GM23338 (cell line): ENCODE measurements at regions not wholly inside any gene's neighbourhood (a gene's known extent, or its start where the extent isn't known, plus 50 kb on each side); places are given as distances from the start of the nearest gene placed in this dataset.
A peak's percentile ranks its signal among the peaks of the same experiment; 100 is the strongest.

ENCODE experiments used
- ATAC-seq: fragments of 200-7000 bp; cut with Tn5 transposase; 3 replicates; pipeline ENCODE4 v1.9.1; 2020
- DNase-seq: peaks from one replicate; pipeline ENCODE4 v3.0.0-alpha.2; 2015; ENCODE audit warnings: low spot score
- H2AFZ ChIP-seq: fragments of 200-600 bp; sonication (generic); 2 replicates; pipeline ENCODE4 v1.8.0; 2016; ENCODE audit warnings: antibody characterized with exemption, mild to moderate bottlenecking, moderate library complexity
- H3F3A ChIP-seq: fragments of 200-600 bp; sonication (generic); replicated peaks from 2 replicates; pipeline ENCODE4 v1.8.0; 2017; ENCODE audit warnings: antibody characterized with exemption, mixed run types, low read depth
- H3K27ac ChIP-seq: fragments of 200-600 bp; sonication (generic); 2 replicates; pipeline ENCODE4 v1.6.1; 2016; ENCODE audit warnings: low read depth
- H3K27me3 ChIP-seq: fragments of 200-600 bp; sonication (generic); 2 replicates; pipeline ENCODE4 v1.8.0; 2016; ENCODE audit warnings: mild to moderate bottlenecking, mixed run types, moderate library complexity; ENCODE audit not compliant: insufficient read depth
- H3K36me3 ChIP-seq: fragments of 200-600 bp; sonication (generic); 2 replicates; pipeline ENCODE4 v1.8.0; 2016; ENCODE audit warnings: mild to moderate bottlenecking; ENCODE audit not compliant: insufficient read depth
- H3K4me1 ChIP-seq: fragments of 200-600 bp; sonication (generic); 2 replicates; pipeline ENCODE4 v1.8.0; 2016; ENCODE audit warnings: mild to moderate bottlenecking, moderate library complexity; ENCODE audit not compliant: insufficient read depth
- H3K4me2 ChIP-seq: fragments of 200-600 bp; sonication (generic); 2 replicates; pipeline ENCODE4 v1.7.1; 2017; ENCODE audit warnings: mixed run types
- H3K4me3 ChIP-seq: fragments of 200-600 bp; sonication (generic); 2 replicates; pipeline ENCODE4 v1.6.1; 2016; ENCODE audit warnings: mixed run types
- H3K79me2 ChIP-seq: fragments of 200-600 bp; sonication (generic); replicated peaks from 2 replicates; pipeline ENCODE4 v1.8.0; 2017; ENCODE audit warnings: mild to moderate bottlenecking; ENCODE audit not compliant: insufficient read depth
- H3K9me2 ChIP-seq: fragments of 200-600 bp; sonication (generic); 2 replicates; pipeline ENCODE4 v1.8.0; 2017; ENCODE audit not compliant: insufficient read depth
- H4K20me1 ChIP-seq: fragments of 200-600 bp; sonication (generic); replicated peaks from 2 replicates; pipeline ENCODE4 v1.8.0; 2017; ENCODE audit warnings: mild to moderate bottlenecking; ENCODE audit not compliant: insufficient read depth
- H3K27ac Mint-ChIP-seq: 2 replicates; pipeline ENCODE4 v1.8.0; 2020; ENCODE audit warnings: inconsistent platforms, mild to moderate bottlenecking, moderate library complexity, mixed read lengths
- H3K27me3 Mint-ChIP-seq: 3 replicates; pipeline ENCODE4 v1.8.0; 2022; ENCODE audit warnings: low read depth, mild to moderate bottlenecking, moderate library complexity, mixed read lengths, inconsistent platforms; ENCODE audit not compliant: insufficient read depth, poor library complexity
- H3K36me3 Mint-ChIP-seq: 3 replicates; pipeline ENCODE4 v1.8.0; 2021; ENCODE audit warnings: low read depth, mild to moderate bottlenecking, inconsistent platforms, moderate library complexity, mixed read lengths
- H3K4me1 Mint-ChIP-seq: 3 replicates; pipeline ENCODE4 v1.8.0; 2020; ENCODE audit warnings: mild to moderate bottlenecking, inconsistent platforms, mixed read lengths
- H3K4me3 Mint-ChIP-seq: 3 replicates; pipeline ENCODE4 v1.8.0; 2021; ENCODE audit warnings: moderate library complexity, mild to moderate bottlenecking, inconsistent platforms, mixed read lengths
- H3K9me3 Mint-ChIP-seq: 3 replicates; pipeline ENCODE4 v1.8.0; 2020; ENCODE audit warnings: moderate library complexity, mild to moderate bottlenecking, inconsistent platforms, mixed read lengths
- CTCF ChIP-seq, 2 experiments: fragments of 200-600 bp in 1 of 2; sonication (generic) in 1 of 2; conservative IDR thresholded peaks; 2 replicates each; pipeline versions ENCODE4 v1.5.1 to v1.6.1; 2016 to 2017; ENCODE audit warnings: antibody characterized with exemption in 2 of 2, low read depth in 2 of 2, mild to moderate bottlenecking in 2 of 2, moderate library complexity in 1 of 2
- ETS1 ChIP-seq: IDR thresholded peaks from 2 replicates; pipeline ENCODE4 v1.6.1; 2016; ENCODE audit warnings: antibody characterized with exemption
- EZH2phosphoT487 ChIP-seq: fragments of 200-600 bp; sonication (generic); IDR thresholded peaks from one replicate; pipeline ENCODE4 v1.8.1; 2018; ENCODE audit warnings: antibody characterized with exemption; ENCODE audit not compliant: unreplicated experiment
- POLR2AphosphoS5 ChIP-seq: IDR thresholded peaks from 2 replicates; pipeline ENCODE4 v1.6.1; 2016; ENCODE audit warnings: antibody characterized with exemption, low read depth
- REST ChIP-seq: IDR thresholded peaks from one replicate; pipeline ENCODE4 v1.6.1; 2018; ENCODE audit warnings: antibody characterized with exemption; ENCODE audit not compliant: unreplicated experiment
- STAT1 ChIP-seq: IDR thresholded peaks from one replicate; pipeline ENCODE4 v1.6.1; 2016; ENCODE audit warnings: antibody characterized with exemption; ENCODE audit not compliant: unreplicated experiment
- ZNF114 ChIP-seq: fragments of 250-450 bp; sonication (Bioruptor Pico); IDR thresholded peaks from 2 replicates; pipeline ENCODE4 v1.5.0; 2020; ENCODE audit warnings: mild to moderate bottlenecking, moderate library complexity

GRCh38 chr18:59055345-59056032 lies 84.2 kb upstream of the SEC11C start:
- H3K79me2 ChIP-seq, result no peaks in the 10 kb centered on the region
- 0 out of 2 replicates have a peak, but pooled peaks cover 3% of the 10 kb centered on the region for H3K4me1 ChIP-seq
- no peak overlapping the region for H3K4me2 ChIP-seq
- Mint-ChIP-seq H3K27ac (no peak overlapping the region), H3K9me3 (no peaks in the 10 kb centered on the region), H3K4me3 (no peak overlapping the region), H3K4me1 (peaks cover 8% of the 10 kb centered on the region), H3K27me3 (peaks cover 4% of the 10 kb centered on the region), H3K36me3 (no peaks in the 10 kb centered on the region)
- ATAC-seq (peak; percentile 86), DNase-seq (peak; percentile 76)
- H4K20me1 ChIP-seq, result no peaks in the 10 kb centered on the region
- TF ChIP-seq ZNF114 (CRISPR knock-in tag), result no peak
- TF ChIP-seq CTCF (conservative IDR thresholded peaks at IDR 0.05; ENCODE audit: low read depth in 2 of 2), result peak; percentile 74 to 92
- H3F3A ChIP-seq, result no peaks in the 10 kb centered on the region
- H3K36me3 ChIP-seq, result no peaks in the 10 kb centered on the region
- no peak overlapping the region for H2AFZ ChIP-seq
- H3K27me3 ChIP-seq, result no peaks in the 10 kb centered on the region
- H3K9me2 ChIP-seq, result no peaks in the 10 kb centered on the region
- H3K4me3 ChIP-seq, result no peak overlapping the region
- no peak overlapping the region for H3K27ac ChIP-seq

- Histone ChIP-seq H3K27ac (no peak overlapping the region), H3K79me2 (no peaks in the 10 kb centered on the region), H2AFZ (peak overlapping the region; percentile 67; the same call in 1 of the 2 replicates), H3F3A (no peaks in the 10 kb centered on the region), H3K4me1 (0 out of 2 replicates have a peak, but pooled peaks cover 3% of the 10 kb centered on the region), H3K9me2 (no peaks in the 10 kb centered on the region), H4K20me1 (no peaks in the 10 kb centered on the region), H3K4me3 (no peak overlapping the region), H3K4me2 (no peak overlapping the region), H3K36me3 (no peaks in the 10 kb centered on the region), H3K27me3 (no peaks in the 10 kb centered on the region)
- Mint-ChIP-seq H3K36me3 (no peaks in the 10 kb centered on the region), H3K4me1 (peaks cover 5% of the 10 kb centered on the region; the same call in 2 of the 3 replicates), H3K27me3 (peaks cover 4% of the 10 kb centered on the region), H3K27ac (no peak overlapping the region), H3K9me3 (no peaks in the 10 kb centered on the region), H3K4me3 (no peak overlapping the region)
- TF ChIP-seq CTCF (conservative IDR thresholded peaks at IDR 0.05; ENCODE audit: low read depth in 2 of 2), result peak; percentile 93 to 99
- TF ChIP-seq POLR2AphosphoS5, result no peak
- ATAC-seq, result peak; percentile 91
- DNase-seq, result peak; percentile 92
Observed at GRCh38 chr18:59056706-59057492, 82.8 kb upstream of the SEC11C start.

- peaks cover 5% of the 10 kb centered on the region; the same call in 2 of the 3 replicates for H3K4me1 Mint-ChIP-seq
- Histone ChIP-seq H3K4me2 (no peak overlapping the region), H2AFZ (no peak overlapping the region), H3K27ac (no peak overlapping the region), H3K9me2 (no peaks in the 10 kb centered on the region), H3K79me2 (no peaks in the 10 kb centered on the region), H3K4me3 (no peak overlapping the region), H3K4me1 (0 out of 2 replicates have a peak, but pooled peaks cover 3% of the 10 kb centered on the region), H3K27me3 (no peaks in the 10 kb centered on the region), H4K20me1 (no peaks in the 10 kb centered on the region), H3F3A (no peaks in the 10 kb centered on the region), H3K36me3 (no peaks in the 10 kb centered on the region)
- H3K27ac Mint-ChIP-seq, result no peak overlapping the region
- DNase-seq, result no peak
- no peaks in the 10 kb centered on the region for H3K36me3 Mint-ChIP-seq
- no peak for ATAC-seq
- no peak overlapping the region for H3K4me3 Mint-ChIP-seq
- H3K27me3 Mint-ChIP-seq, result peaks cover 4% of the 10 kb centered on the region
- no peaks in the 10 kb centered on the region for H3K9me3 Mint-ChIP-seq
- TF ChIP-seq EZH2phosphoT487, result no peak
- no peak for TF ChIP-seq STAT1
- TF ChIP-seq ETS1, result no peak
- TF ChIP-seq REST, result no peak
- no peak for TF ChIP-seq POLR2AphosphoS5
Observed at GRCh38 chr18:59057493-59057795, 82.2 kb upstream of the SEC11C start.
